Ascending aorta (tissue), 2 donors: ENCODE measurements at regions not wholly inside any gene's neighbourhood (a gene's known extent, or its start where the extent isn't known, plus 50 kb on each side); places are given as distances from the start of the nearest gene placed in this dataset.

Experiments
- DNase-seq, 2 donors: peaks; one replicate each; pipeline ENCODE4 v3.0.0-alpha.2; 2019; ENCODE audit warnings: low spot score in 2 of 2
- H3K27ac ChIP-seq, 2 donors: fragments of 200-600 bp; sonication (generic); one replicate each; pipeline ENCODE4 v1.5.1; 2016 to 2017; ENCODE audit warnings: mild to moderate bottlenecking in 1 of 2
- H3K27me3 ChIP-seq: fragments of 200-600 bp; sonication (generic); one replicate; pipeline ENCODE4 v1.5.1; 2017
- H3K36me3 ChIP-seq, 2 donors: fragments of 200-600 bp; sonication (generic); one replicate each; pipeline ENCODE4 v1.5.1; 2016
- H3K4me1 ChIP-seq, 2 donors: fragments of 200-600 bp; sonication (generic); one replicate each; pipeline ENCODE4 v1.5.1; 2016 to 2017; ENCODE audit warnings: mild to moderate bottlenecking in 1 of 2
- H3K4me3 ChIP-seq, 2 donors: fragments of 200-600 bp; sonication (generic); one replicate each; pipeline ENCODE4 v1.5.1; 2016 to 2017; ENCODE audit warnings: mild to moderate bottlenecking in 1 of 2
- H3K9me3 ChIP-seq, 2 donors: fragments of 200-600 bp; sonication (generic); one replicate each; pipeline ENCODE4 v1.5.1; 2016
- intact Hi-C: fragments of 100-400 bp; cut with DNase I; formaldehyde crosslinking; loops from one replicate; pipeline ENCODE4 v1.15.1; 2023
- TF ChIP-seq, protein P1 (sequence below), 3 experiments: fragments of 200-600 bp in 2 of 3; fragments of 450-650 bp in 1 of 3; sonication (generic) in 2 of 3; IDR thresholded peaks; one replicate each; pipeline ENCODE4 v1.5.1; 2016 to 2019; ENCODE audit warnings: antibody characterized with exemption in 3 of 3, mild to moderate bottlenecking in 1 of 3, moderate library complexity in 1 of 3

DNA sequence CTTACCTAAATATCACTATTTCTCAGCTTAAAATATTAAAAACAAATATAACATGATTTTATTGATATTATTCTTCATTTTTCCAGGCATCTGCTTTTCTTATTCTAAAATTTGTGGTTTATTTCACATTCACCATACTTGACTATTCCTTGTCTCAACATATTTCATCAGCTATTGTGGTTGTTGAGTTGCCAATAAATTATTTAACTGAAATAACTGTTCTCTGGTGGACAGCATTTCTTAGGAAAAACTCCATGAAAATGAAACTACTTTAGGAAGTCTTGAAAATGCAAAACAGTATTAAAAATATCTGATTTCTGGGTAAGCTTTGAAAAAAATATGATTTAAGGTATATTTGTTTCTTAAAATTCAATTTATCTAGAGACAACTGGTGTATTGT is 122.9 kb upstream of the SEMA3A start:
- no peaks in the 10 kb centered on the region for H3K27me3 ChIP-seq
- intact Hi-C loops, result no loop called here
- no peak overlapping the region for H3K27ac ChIP-seq
- H3K4me3 ChIP-seq, result no peak overlapping the region
- TF ChIP-seq, protein P1, sequence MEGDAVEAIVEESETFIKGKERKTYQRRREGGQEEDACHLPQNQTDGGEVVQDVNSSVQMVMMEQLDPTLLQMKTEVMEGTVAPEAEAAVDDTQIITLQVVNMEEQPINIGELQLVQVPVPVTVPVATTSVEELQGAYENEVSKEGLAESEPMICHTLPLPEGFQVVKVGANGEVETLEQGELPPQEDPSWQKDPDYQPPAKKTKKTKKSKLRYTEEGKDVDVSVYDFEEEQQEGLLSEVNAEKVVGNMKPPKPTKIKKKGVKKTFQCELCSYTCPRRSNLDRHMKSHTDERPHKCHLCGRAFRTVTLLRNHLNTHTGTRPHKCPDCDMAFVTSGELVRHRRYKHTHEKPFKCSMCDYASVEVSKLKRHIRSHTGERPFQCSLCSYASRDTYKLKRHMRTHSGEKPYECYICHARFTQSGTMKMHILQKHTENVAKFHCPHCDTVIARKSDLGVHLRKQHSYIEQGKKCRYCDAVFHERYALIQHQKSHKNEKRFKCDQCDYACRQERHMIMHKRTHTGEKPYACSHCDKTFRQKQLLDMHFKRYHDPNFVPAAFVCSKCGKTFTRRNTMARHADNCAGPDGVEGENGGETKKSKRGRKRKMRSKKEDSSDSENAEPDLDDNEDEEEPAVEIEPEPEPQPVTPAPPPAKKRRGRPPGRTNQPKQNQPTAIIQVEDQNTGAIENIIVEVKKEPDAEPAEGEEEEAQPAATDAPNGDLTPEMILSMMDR (IDR thresholded peaks at IDR 0.05), result no peak
- no peaks in the 10 kb centered on the region for H3K36me3 ChIP-seq
- no peak for DNase-seq
- H3K9me3 ChIP-seq, result no peaks in the 10 kb centered on the region
- H3K4me1 ChIP-seq, result no peaks in the 10 kb centered on the region

DNA sequence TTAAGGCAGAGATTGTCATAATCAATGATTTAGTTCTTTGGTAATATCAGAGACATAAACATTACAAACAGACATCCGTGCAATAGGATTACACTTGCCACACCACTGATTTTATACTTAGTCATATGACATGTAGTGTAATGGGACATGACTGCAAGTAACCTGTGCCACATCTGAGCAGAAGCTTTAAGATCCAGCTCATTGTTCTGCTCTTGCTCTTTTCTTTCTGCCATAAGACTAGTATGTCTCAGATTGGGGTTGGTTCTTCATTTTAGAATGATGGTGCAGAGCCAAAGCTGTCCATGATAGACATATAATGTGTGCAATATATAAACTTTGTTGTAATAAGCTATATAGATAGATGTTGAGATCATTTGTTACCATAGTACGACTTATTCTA is 119.7 kb upstream of the SEMA3A start:
- Histone ChIP-seq H3K36me3 (no peaks in the 10 kb centered on the region), H3K27me3 (no peaks in the 10 kb centered on the region), H3K4me1 (no peaks in the 10 kb centered on the region), H3K27ac (no peak overlapping the region), H3K4me3 (no peak overlapping the region), H3K9me3 (no peaks in the 10 kb centered on the region)
- intact Hi-C loops, result no loop called here
- TF ChIP-seq, protein P1 (IDR thresholded peaks at IDR 0.05), result no peak
- no peak for DNase-seq

DNA sequence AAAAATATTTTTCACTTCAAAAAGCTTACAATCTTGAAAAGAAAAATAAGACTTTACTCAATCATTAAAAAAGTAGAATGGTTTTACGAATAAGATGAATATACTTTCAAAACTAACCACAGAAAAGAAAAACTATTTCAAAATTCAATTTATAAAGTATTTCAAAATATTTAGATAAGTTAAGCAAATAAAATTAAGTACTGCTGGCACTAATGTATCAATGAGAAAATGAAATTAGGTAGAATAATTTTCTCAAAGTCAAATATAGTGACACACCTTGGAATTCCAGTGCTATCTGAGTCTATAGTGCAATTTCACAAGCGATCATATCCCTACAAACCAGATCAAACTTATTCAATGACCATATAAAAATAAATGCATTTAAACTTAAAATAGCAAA is 109.8 kb upstream of the SEMA3A start:
- intact Hi-C loops, result no loop called here

DNA sequence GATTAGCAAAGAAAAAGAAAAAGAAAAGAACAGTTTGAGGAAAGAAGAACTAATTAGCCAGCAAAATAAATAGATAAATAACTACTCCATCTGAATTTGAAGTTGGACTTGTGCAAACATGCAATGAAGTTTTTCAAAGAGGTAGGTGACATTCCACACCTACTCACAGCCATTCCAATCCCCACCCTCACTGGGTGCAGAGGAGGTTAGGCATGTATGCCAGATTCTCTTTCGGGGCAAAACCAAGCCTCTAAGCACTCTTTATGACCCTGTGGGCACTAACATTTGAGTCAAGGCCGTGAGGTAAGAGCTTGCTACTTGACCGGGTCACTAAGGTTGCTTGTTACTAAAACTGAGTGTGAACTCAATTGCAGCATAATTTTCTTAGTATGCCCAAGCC is 108.4 kb upstream of the SEMA3A start:
- no peak for DNase-seq
- TF ChIP-seq, protein P1 (IDR thresholded peaks at IDR 0.05), result no peak
- Histone ChIP-seq H3K9me3 (no peaks in the 10 kb centered on the region), H3K27ac (no peak overlapping the region), H3K4me3 (no peak overlapping the region), H3K36me3 (no peaks in the 10 kb centered on the region), H3K4me1 (no peaks in the 10 kb centered on the region), H3K27me3 (no peaks in the 10 kb centered on the region)
- intact Hi-C loops, result no loop called here

More for the DNA sequence above, 109.8 kb upstream of the SEMA3A start:
- no peaks in the 10 kb centered on the region for H3K36me3 ChIP-seq
- H3K4me1 ChIP-seq, result no peaks in the 10 kb centered on the region
- no peaks in the 10 kb centered on the region for H3K27me3 ChIP-seq
- no peak for DNase-seq
- H3K9me3 ChIP-seq, result no peaks in the 10 kb centered on the region
- no peak overlapping the region for H3K27ac ChIP-seq
- TF ChIP-seq, protein P1 (IDR thresholded peaks at IDR 0.05), result no peak
- H3K4me3 ChIP-seq, result no peak overlapping the region

DNA sequence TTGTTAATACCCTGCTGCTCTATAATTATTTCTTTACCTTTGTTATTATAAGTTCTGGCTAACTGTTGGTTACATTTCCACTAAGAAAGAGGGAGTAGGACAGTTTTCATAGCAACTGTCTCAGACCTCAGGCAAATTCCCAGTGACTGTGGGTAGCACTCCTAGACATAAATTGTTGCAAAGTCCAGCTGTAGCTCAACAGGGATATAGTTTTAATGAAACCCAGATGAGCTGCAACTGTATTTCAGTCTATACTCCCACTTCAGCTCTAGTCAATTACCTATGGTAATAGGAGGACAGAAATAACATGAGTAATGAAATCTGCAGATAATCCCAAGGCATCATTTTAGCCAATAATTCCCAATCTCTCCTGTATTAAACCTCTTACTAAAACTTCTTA is 103.0 kb upstream of the SEMA3A start:
- no peaks in the 10 kb centered on the region for H3K9me3 ChIP-seq
- H3K27me3 ChIP-seq, result no peaks in the 10 kb centered on the region
- H3K4me3 ChIP-seq, result no peak overlapping the region
- no peak overlapping the region for H3K27ac ChIP-seq
- no peaks in the 10 kb centered on the region for H3K4me1 ChIP-seq
- no peak for DNase-seq
- TF ChIP-seq, protein P1 (IDR thresholded peaks at IDR 0.05), result no peak
- no peaks in the 10 kb centered on the region for H3K36me3 ChIP-seq
- intact Hi-C loops, result no loop called here

DNA sequence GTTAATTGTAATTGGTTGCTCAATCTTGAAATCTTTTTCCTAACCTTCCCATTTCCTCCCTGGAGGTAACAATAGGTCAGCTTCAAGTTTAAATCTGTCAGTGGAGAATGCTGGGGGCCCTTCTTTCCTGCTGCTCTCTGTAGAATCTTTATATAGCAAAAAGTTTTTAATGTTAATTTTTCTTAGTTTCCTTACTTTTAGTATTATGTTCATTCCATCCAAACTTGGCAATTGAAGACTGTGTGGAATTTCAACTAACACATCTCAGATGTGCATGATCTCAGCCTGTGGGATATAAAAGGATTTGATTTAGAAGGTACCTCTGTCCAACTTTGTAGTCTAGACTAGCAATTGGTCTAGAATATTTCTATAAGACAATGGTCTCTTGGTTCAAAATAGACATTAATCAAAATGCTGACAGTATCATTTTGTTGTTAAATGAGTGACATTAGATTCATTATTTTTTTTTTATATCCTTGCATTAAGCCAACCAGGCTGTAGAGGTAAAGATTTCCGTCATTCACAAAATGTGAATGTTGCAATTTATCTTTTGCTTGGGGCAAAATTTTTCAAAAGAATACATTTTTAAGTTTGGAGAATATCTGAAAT is 100.4 kb upstream of the SEMA3A start:
- DNase-seq, result no peak
- no peaks in the 10 kb centered on the region for H3K27me3 ChIP-seq
- H3K9me3 ChIP-seq, result no peaks in the 10 kb centered on the region
- H3K4me1 ChIP-seq, result no peaks in the 10 kb centered on the region
- TF ChIP-seq, protein P1 (IDR thresholded peaks at IDR 0.05), result no peak
- intact Hi-C loops, result no loop called here
- H3K36me3 ChIP-seq, result no peaks in the 10 kb centered on the region
- no peak overlapping the region for H3K27ac ChIP-seq
- no peak overlapping the region for H3K4me3 ChIP-seq
